GM19455 (cell line): ENCODE measurements at regions not wholly inside any gene's neighbourhood (a gene's known extent, or its start where the extent isn't known, plus 50 kb on each side); places are given as distances from the start of the nearest gene placed in this dataset.

Source experiments
- ATAC-seq: cut with Tn5 transposase; IDR thresholded peaks from one replicate; pipeline ENCODE4 v1.9.1; 2021; ENCODE audit not compliant: unreplicated experiment

GRCh38 chr16:85481738-85482137 lies 131.4 kb upstream of the GSE1 start:
- no peak for ATAC-seq

GRCh38 chr16:85483424-85483823 lies 129.7 kb upstream of the GSE1 start:
- ATAC-seq, result no peak

DNA sequence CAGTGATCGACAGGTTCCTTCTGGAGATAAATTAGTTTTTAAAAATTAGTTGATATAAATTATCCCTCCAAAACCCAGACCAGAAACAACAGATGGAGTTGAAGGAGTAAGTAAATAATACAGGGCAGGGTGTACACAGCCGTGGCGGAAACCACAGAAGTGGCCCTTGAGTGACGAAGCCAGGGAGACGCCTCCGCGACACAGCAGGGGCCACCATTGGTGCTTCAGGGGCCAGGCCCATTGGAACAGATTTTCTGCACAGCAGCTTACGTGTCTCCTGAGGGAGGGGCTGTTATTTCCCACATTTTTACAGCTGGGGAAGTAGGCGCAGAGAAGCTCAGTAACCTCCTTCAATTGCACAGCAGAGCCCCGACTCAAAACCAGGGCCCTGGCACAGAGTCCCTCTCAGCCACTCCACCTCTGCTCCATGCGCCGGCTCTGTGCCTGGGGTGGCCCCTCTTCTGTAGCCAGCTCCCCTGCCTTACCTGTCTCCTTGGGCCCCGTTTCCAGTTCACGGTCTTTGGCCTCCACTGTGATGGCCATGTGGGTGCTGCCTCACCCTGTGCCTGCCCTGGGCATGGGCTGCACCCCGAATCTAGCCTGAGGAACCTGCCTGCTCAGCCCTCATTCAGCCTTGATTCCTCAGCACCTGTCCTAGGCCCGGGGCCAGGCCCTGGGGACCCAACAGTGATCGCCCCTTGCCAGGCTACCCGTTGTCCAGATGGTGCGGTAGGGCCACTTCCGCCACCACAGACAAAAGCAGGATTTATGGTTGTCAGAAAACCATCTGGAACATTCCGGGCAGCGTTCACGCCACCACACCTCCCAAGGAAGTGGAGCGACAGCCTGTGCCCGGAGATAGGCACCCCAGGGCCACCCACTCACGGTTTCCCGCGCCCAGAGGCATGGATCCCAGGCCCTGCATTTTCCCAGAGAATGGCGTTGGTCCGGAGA lies 128.5 kb upstream of the GSE1 start:
- ATAC-seq, result no peak

- ATAC-seq, result no peak
Measured at GRCh38 chr16:85485379-85485778, 127.7 kb upstream of the GSE1 start.

GRCh38 chr16:85486256-85486915 lies 126.7 kb upstream of the GSE1 start:
- ATAC-seq, result no peak

DNA sequence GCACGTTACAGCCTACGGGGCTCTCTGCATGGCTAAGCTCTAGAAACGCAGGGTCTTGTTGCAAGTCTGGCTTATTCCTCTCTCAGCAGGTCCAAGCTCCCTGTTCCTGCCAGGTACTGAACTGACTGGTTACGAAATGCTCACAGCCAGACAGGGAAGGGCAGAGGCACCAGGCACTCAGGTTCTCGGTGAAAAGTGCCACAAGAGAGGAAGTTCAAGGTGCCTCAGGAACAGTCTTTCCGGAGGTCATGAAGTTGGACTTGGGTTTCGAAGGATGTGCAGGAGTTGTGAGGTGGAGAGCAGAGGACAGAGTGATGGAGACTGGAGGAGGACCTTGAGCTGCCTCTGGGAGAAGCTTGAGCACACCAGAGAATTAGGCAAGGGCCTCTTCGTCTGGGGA lies 124.7 kb upstream of the GSE1 start:
- no peak for ATAC-seq

- no peak for ATAC-seq
Measured at GRCh38 chr16:85490407-85491057, 122.6 kb upstream of the GSE1 start.

GRCh38 chr16:85491058-85491771 lies 121.9 kb upstream of the GSE1 start:
- ATAC-seq, result no peak

DNA sequence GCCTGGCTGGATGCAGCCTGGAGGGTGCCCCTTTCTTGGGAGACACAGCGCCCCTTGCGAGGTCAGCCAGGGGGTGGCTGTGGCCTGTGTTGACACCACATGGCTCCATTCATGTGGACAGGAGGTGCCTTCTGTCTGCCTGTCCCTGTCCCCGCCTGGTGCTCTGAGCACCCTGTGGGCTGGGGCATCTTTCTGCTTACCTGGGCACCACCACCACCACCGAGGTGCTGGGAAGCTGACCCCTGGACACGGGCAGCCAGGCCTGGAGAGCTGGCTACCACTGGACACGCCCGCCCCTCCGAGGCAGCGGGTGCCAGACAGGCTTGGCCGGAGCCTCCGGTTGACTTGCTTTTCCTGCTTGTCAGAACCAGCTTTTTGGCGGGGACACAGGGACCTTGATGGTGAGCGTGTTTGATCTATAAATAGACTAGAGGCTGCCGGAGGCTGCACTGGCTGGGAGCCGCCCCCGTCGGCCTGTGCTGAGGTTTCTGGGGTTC lies 121.3 kb upstream of the GSE1 start:
- no peak for ATAC-seq

DNA sequence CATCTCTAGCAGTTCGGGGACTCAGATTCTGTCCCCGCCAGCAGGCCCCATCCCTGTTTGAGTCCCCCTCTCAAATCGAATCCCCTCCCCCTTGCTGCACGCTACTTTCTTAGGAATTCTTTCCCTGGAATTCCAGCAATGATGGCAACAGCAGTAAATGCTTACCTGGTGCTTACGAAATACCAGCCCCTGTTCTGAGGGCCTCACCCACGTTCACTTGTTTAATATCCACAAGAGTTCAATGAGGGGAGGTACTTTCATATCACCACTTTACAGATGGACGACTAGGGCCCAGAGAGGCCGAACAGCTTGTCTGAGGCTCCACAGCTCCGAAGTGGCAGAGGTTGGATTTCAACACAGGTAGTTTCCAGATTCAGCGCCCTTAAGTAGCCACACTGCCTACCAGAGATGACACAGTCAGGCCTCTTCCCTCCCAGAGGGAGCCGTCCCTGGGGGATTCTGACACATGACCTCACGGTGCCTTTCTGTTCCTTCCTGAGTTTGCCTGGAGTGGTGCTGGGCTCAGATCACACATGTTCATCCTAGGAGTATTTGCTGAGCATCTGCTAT lies 120.7 kb upstream of the GSE1 start:
- no peak for ATAC-seq

DNA sequence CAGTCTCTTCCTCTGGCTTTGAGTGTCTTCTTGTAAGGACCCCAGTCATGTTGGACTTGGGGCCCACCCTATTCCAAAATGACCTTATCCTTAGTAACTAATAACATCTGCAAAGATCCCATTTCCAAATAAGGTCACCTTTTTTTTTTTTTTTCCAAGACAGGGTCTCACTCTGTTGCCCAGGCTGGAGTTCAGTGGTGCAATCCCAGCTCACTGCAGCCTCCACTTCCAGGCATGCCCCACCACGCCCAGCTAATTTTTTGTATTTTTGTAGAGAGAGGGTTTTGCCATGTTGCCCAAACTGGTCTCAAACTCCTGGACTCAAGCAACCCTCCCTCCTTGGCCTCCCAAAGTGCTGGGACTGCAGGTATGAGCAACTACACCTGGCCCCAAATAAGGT lies 118.8 kb upstream of the GSE1 start:
- no peak for ATAC-seq

GRCh38 chr16:85495259-85495658 lies 117.9 kb upstream of the GSE1 start:
- no peak for ATAC-seq

DNA sequence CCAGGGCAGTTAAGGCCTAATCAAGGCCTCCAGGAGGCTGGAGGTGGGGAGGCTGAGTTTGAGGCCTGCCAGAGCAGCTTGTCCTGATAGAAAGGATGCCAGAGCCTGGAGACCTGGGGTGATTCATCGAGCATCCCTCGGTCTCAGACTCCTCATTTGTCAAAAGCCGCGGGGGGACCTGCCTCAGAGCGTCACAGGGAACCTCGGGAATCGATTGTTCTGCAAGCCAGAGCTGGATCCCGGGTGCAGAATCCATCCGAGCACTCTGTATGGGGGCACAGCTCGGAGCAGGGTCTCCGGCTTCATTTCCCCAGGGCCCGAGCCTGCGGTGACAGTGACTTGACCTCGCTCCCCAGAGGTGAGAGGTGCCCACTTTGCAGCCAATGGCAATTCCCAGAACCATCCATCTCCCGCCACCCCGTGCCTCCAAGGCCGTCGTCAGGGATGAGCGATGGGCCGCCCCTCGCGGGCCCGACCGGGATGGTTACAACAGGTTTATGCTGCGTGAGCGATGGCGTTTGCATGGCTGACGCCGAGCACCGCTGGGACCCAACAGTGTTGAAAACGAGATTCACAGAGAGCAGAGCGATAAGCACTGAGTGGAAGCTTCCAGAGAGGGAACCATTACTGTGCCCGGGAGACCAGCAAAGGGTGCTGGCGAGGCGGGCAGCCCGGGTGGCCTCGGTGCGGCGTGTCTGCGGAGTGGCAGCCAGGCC lies 117.1 kb upstream of the GSE1 start:
- no peak for ATAC-seq

DNA sequence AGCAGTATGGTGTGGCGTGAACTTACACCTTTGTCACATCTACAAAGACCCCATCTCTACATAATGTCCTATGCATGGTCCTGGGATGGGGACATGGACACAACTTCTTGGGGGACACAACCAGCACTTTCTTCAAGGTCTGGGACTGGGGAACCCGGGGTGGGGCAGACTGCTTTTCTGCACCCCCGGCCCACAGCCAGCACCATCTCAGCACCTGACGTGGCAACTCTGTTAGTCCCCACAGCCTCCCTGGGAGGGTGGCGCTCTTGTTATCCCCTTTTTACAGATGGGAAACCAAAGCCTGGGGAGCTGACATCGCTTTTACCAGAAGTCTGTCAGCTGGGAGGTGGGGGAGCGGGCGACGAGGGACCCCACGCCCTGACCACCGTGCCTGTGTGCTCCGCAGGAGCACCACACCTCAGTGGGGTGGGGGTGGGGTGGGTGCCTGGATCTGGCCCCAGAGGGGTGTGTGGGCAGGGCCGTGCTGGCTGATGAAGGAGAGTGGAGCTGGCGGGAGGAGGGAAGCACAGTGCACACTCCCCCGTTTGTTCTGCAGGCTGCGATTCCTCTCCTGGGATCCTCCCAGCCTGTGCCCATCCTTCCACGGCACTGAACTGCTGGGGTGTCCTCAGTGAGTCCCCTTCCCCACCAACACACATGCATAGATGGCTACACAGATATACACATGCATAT lies 115.4 kb upstream of the GSE1 start:
- no peak for ATAC-seq

DNA sequence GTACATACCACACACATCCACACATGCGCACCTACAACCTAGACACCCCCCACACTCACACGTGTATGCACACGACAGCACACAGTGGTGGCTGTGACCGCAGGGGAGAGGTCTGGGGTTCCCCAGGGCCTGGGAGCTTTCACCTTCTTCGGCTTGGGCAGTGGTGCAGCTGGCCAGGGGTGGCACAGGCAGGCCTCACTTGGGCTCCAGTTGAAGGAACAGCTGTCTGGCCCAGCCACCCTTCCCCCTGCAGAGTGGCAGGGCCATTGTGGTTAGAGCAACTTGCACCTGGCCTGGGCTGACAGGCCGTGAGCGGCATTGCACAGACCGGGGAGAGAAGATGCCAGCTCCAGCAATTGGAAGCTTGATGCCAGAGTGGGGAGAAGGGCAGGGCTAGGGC lies 114.5 kb upstream of the GSE1 start:
- no peak for ATAC-seq

DNA sequence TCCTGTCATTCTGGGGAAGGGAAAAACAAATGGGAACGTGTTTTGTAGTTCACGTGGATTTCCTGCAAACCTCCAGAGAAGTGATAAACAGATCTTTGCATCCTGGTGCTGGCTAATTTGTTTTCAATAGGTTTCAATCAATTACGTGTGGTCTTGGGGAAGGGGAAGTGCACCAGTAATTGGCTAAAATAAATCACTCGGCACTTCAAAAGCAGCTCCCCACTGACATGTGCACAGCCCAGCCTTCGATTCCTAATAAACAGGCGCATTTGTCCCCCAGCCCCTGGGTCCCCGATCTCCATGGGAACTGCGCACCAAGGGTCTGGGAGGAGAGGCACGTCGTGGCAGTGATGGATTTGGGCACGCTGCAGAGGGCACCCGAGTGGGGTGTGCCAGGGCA lies 112.9 kb upstream of the GSE1 start:
- ATAC-seq, result no peak

DNA sequence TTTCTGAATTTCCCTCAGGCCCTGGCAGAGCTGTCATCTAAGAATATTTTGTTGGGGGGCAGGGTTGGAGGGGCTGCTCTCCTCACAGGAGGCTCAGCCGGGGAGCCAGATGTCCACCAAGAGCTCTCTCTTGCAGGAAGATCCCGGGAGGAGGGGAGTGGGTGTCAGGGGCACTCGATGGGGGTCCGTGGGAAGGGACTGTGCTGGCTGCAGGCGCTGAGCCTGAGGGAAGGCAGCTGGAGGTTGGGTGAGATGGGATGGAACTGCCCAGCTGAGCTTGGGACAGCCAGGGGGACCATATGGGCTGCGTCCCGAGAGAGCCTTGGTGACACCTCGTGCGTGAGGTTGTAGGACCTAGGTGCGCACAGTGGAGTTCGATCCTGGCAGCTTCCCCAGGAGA lies 111.2 kb upstream of the GSE1 start:
- ATAC-seq, result no peak

DNA sequence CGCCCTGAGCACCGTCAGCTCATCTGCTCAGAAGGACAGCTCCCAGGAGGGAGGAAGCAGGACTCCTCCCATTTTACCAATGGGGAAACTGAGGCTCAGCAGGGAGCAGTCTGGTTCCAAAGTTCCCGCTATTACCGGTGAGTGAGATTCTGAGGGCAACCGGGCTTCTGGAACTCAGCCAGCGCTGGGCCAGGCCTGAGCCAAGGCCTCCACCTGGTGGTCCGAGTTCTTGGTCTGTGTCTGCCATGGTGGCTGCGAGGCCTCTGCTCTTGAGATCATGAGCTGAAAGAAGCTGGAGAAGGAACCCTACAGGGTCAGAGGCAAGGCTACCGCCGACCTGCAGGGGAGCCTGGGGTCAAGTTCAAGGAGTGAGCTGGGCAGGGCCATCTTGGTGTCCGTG lies 110.8 kb upstream of the GSE1 start:
- no peak for ATAC-seq

GRCh38 chr16:85503679-85504231 lies 109.4 kb upstream of the GSE1 start:
- ATAC-seq, result no peak
